ENCODE measurements at regions not wholly inside any gene's neighbourhood (a gene's known extent, or its start where the extent isn't known, plus 50 kb on each side); places are given as distances from the start of the nearest gene placed in this dataset.

- TF ChIP-seq CTCF (conservative IDR thresholded peaks at IDR 0.05) (no peak), ZFX (IDR thresholded peaks at IDR 0.05) (no peak)
- no peak overlapping the region for H3K27ac ChIP-seq
Measured at GRCh38 chr16:59238246-59238645, 504.1 kb upstream of the GOT2 start.

GRCh38 chr16:59236804-59237458 is 502.8 kb upstream of the GOT2 start:
- H3K27ac ChIP-seq = no peak overlapping the region
- TF ChIP-seq CTCF (conservative IDR thresholded peaks at IDR 0.05) = no peak
- TF ChIP-seq ZFX (IDR thresholded peaks at IDR 0.05) = no peak

- TF ChIP-seq CTCF (conservative IDR thresholded peaks at IDR 0.05) (no peak), ZFX (IDR thresholded peaks at IDR 0.05) (no peak)
- no peak overlapping the region for H3K27ac ChIP-seq
Measured at GRCh38 chr16:59224401-59224800, 490.3 kb upstream of the GOT2 start.

- TF ChIP-seq ZFX (IDR thresholded peaks at IDR 0.05) (no peak), CTCF (conservative IDR thresholded peaks at IDR 0.05) (no peak)
- no peak overlapping the region for H3K27ac ChIP-seq
Measured at GRCh38 chr16:59220011-59220410, 485.9 kb upstream of the GOT2 start.

GRCh38 chr16:59216291-59216690 is 482.2 kb upstream of the GOT2 start:
- TF ChIP-seq ZFX (IDR thresholded peaks at IDR 0.05) = no peak
- TF ChIP-seq CTCF (conservative IDR thresholded peaks at IDR 0.05) = no peak
- no peak overlapping the region for H3K27ac ChIP-seq

- H3K27ac ChIP-seq = no peak overlapping the region
- TF ChIP-seq ZFX (IDR thresholded peaks at IDR 0.05) = no peak
- no peak for TF ChIP-seq CTCF (conservative IDR thresholded peaks at IDR 0.05)
Measured at GRCh38 chr16:59214455-59214854, 480.3 kb upstream of the GOT2 start.

- TF ChIP-seq CTCF (conservative IDR thresholded peaks at IDR 0.05) (no peak), ZFX (IDR thresholded peaks at IDR 0.05) (no peak)
Measured at GRCh38 chr16:59213952-59214351, 479.8 kb upstream of the GOT2 start.

More at GRCh38 chr16:59213952-59214351, 479.8 kb upstream of the GOT2 start:
- H3K27ac ChIP-seq = no peak overlapping the region
